Dermis blood vessel endothelial cell (primary cell): ENCODE measurements at regions not wholly inside any gene's neighbourhood (a gene's known extent, or its start where the extent isn't known, plus 50 kb on each side); places are given as distances from the start of the nearest gene placed in this dataset.
A peak's percentile ranks its signal among the peaks of the same experiment; 100 is the strongest.
"Not testable (repeated sequence)": the region's sequence is repeated elsewhere in the genome, so short reads cannot be mapped to it uniquely, and the experiment has no call there.

Experiments
- DNase-seq: peaks from one replicate; pipeline ENCODE4 v3.0.0; 2010

- DNase-seq, result peak; percentile 70
Measured at GRCh38 chr12:25615119-25615518, 62.0 kb upstream of the LMNTD1 start.

DNA sequence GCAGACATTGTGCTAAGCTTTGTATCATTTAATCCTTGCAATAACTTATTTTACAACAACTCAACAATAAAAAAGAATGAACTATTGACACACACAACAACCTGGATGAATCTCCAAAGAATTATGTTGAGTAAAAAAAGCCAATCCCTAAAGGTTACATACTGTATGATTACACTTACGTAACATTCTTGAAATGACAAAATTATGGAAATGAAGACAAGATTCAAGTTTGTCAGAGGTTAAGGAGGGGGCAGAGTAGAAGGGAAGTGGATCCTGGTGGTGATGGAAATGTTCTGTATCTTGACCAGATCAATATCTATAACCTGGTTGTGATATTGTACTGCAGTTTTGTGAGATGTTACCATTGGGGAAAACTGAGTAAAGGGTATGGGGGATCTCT is 63.2 kb upstream of the LMNTD1 start:
- no peak for DNase-seq

- DNase-seq, result no peak
Measured at GRCh38 chr12:25617991-25618390, 64.9 kb upstream of the LMNTD1 start.

GRCh38 chr12:25623816-25624215 is 70.7 kb upstream of the LMNTD1 start:
- no peak for DNase-seq

- no peak for DNase-seq
Measured at GRCh38 chr12:25625146-25625545, 72.1 kb upstream of the LMNTD1 start.

DNA sequence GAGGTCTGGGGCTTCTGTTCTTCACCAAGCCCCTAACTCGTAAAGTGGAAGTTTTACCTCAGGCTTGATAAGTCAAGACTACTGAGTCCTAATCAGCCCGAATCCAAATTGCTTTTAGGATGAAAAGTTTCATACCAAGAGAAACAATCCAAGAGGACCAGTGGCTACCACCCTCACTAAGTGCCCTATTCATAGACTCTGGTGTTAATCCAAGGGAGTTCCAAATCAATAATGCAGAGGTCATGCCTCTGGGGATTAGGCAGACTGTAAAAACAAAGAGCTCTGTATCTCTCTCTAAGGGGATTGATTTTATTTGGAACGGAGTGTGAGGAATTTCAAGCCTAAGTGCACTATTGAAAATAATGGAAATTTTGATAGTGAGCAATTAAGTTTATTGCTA is 76.3 kb upstream of the LMNTD1 start:
- no peak for DNase-seq

- DNase-seq, result not testable (repeated sequence)
Measured at GRCh38 chr12:25630735-25631515, 77.8 kb upstream of the LMNTD1 start.

DNA sequence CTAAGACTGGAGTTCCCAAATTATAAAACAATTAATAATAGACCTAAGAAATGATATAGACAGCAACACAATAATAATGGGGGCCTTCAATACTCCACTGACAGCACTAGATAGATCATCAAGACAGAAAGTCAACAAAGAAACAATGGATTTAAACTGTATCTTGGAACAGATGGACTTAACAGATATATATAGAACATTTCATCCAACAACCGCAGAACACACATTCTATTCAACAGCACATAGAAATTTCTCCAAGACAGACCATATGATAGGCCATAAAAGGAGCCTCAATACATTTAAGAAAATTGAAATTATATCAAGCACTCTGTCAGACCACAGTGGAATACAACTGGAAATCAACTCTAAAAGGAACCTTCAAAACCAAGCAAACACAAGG is 80.1 kb upstream of the LMNTD1 start:
- not testable (repeated sequence) for DNase-seq

- DNase-seq, result no peak
Measured at GRCh38 chr12:25637752-25638151, 84.7 kb upstream of the LMNTD1 start.

DNA sequence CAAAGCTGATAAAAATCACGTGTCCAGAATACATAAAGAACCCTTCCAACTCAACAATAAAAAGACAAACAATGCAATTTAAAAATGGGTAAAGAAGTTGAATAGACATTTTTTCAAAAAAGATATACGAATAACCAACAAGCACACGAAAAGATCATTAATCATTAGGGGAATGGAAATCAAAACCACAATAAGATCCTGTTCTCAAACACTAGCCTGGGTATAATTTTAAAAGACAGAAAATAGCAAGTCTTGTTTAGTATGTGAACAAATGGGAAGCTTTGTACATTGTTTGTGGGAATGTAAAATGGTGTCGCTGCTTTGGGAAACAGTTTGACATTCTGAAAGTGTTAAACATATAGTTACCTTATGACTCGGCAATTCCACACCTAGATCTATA is 86.3 kb upstream of the LMNTD1 start:
- DNase-seq, result no peak

GRCh38 chr12:25644979-25645378 is 91.9 kb upstream of the LMNTD1 start:
- DNase-seq, result no peak

- DNase-seq, result no peak
Measured at GRCh38 chr12:25645427-25645826, 92.3 kb upstream of the LMNTD1 start.

DNA sequence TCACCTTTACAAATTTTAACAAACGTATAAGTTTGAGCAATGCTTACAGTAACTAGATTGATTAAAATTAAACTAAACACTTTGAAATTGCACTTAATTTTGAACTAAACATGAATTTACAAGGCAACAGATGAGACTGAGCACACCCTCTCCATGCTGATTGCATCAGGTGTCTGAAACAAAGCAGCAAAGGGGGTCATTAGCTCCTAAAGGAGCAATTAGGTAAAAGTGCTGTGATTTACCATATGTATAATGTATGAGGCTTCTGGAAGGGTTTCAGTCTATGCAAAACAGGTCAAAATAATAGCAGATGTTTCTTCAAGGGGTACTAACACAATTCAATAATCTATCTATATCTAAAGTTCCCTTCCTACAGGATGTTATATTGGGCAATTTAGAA is 98.8 kb upstream of the LMNTD1 start:
- no peak for DNase-seq

- DNase-seq, result no peak
Measured at GRCh38 chr12:25652371-25652770, 99.3 kb upstream of the LMNTD1 start.

GRCh38 chr12:25653487-25654175 is 100.5 kb upstream of the LMNTD1 start:
- DNase-seq, result peak; percentile 78

DNA sequence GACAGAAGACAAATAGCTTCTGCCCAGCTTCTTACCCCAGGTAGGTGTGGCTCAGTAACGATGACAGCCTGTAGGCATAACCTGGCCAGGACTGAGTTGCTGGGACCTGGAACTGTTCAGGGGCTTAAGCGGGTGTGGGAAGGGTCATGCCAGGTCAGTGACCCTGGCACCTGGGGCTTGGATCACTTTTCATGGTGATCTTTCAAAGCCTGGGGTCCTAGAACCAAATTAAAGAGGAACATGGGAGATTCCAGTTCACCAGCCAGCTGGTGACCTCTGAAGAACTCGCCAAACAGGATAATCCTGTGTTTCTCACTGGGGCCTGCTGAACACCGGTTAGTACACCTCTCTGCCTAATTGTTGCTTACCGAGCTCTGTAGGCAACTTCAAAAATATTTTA is 102.6 kb upstream of the LMNTD1 start:
- no peak for DNase-seq

DNA sequence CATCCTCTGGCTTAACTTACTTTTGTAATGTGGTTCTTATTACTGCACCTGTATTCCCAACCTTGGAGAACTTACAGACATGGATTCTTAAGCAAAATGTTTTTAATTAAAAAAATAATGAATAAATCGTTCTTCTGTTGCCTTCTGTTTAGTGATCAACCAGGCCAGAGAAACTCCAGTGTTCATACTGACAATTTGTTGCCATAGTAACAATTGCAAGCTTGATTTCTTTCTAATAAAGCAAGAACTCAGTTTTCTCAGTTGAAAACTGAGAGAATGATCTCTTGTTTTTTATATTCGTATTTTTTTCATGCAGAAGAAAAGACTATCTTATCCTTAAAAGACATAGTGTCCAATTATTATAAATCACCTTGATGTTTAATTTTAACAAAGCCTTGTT is 106.5 kb upstream of the LMNTD1 start:
- no peak for DNase-seq

GRCh38 chr12:25670076-25671055 is 117.3 kb upstream of the LMNTD1 start:
- no peak for DNase-seq

DNA sequence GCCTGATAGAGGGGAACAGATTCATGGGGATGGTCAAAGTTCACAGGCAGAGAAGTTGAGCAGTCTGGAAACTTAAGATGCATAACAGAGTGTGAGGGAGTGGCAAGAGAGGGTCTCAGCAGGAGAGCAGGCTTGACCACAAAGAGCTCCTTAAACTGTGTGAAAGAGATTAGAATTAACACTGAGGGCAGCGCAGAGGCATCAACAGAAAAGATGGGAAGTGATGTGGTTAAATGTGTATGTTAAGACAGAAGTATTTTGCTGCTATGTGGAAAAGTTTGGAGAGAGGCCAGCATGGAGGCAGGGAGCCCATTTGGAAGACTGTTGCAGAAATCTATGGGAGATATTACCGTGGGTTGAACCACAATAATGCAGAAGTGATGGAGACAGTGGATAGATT is 122.7 kb upstream of the LMNTD1 start:
- DNase-seq, result no peak

DNA sequence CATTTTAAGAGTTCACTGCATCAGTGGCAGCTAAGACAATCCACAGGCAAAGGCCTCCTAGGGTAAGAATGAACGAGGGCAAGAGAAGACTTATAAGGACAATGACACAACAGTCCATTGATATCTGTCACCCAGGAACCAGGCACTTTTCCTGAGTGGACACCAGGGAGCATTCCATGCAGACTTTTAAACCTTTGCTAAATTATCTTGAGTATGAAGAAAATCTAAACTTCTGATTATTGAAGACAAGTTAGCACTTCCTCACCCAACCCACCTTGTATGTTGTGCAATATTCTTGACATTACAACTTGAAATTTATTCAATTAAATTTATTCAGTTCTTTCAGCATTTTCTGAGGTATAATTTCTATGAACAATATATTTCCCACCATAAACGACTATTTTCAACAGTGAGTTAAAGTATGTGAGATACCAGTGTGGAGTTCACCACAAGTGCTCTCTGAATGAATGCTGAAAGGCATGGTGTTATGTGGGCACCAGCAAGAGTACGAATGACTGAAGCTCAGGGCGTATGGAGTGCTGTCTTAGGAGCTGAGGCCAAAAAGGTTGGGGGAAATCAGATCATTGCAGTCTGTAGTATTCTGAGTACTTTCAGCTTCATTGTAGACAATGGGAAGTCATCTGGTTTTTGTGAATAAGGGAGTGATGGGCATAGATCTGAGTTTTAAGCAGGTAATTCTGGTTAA is 124.3 kb upstream of the LMNTD1 start:
- DNase-seq, result no peak

GRCh38 chr12:25681580-25681979 is 128.5 kb upstream of the LMNTD1 start:
- DNase-seq, result no peak

DNA sequence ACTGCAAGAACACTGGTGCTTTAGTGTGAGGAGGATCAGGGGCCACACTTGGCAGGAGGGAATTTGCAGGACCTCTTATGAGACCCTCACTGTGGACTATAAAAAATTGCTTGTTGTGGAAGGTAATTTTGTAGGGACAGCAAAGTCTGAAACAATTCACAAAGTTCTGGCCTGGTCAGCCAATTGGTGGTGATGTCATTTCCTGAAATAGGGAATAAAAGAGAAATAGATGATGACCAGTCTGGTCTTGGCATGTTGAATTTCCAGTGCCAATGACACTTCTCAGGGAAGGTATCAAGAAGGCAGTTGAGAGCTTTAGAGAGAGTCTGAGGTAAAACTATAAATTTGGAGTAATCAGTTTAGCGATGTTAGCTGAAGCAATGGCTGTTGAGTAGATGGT is 129.3 kb upstream of the LMNTD1 start:
- no peak for DNase-seq

GRCh38 chr12:25684070-25684469 is 131.0 kb upstream of the LMNTD1 start:
- no peak for DNase-seq
